GM21723 (cell line): ENCODE measurements at regions not wholly inside any gene's neighbourhood (a gene's known extent, or its start where the extent isn't known, plus 50 kb on each side); places are given as distances from the start of the nearest gene placed in this dataset.

Experiments
- ATAC-seq: cut with Tn5 transposase; IDR thresholded peaks from one replicate; pipeline ENCODE4 v1.9.1; 2021; ENCODE audit warnings: mild to moderate bottlenecking, moderate library complexity; ENCODE audit not compliant: unreplicated experiment

- ATAC-seq = no peak
These were observed 1110.4 kb downstream of the XPNPEP1 start for GRCh38 chr10:108812906-108813305.

GRCh38 chr10:108812296-108812695 is 1111.0 kb downstream of the XPNPEP1 start:
- ATAC-seq = no peak

- ATAC-seq = no peak
These were observed 1115.1 kb downstream of the XPNPEP1 start for GRCh38 chr10:108808228-108808627.

GRCh38 chr10:108801775-108802517 is 1121.4 kb downstream of the XPNPEP1 start:
- ATAC-seq = no peak

- no peak for ATAC-seq
These were observed 1122.1 kb downstream of the XPNPEP1 start for GRCh38 chr10:108801220-108801619.

GRCh38 chr10:108797573-108797972 is 1125.7 kb downstream of the XPNPEP1 start:
- no peak for ATAC-seq

GRCh38 chr10:108791794-108792474 is 1131.4 kb downstream of the XPNPEP1 start:
- ATAC-seq = no peak

GRCh38 chr10:108791030-108791429 is 1132.3 kb downstream of the XPNPEP1 start:
- no peak for ATAC-seq

- ATAC-seq = peak; percentile 74
These were observed 1133.4 kb downstream of the XPNPEP1 start for GRCh38 chr10:108789919-108790318.

GRCh38 chr10:108789336-108789735 is 1134.0 kb downstream of the XPNPEP1 start:
- no peak for ATAC-seq

GRCh38 chr10:108788891-108789290 is 1134.4 kb downstream of the XPNPEP1 start:
- no peak for ATAC-seq

GRCh38 chr10:108787932-108788331 is 1135.4 kb downstream of the XPNPEP1 start:
- ATAC-seq = no peak

- no peak for ATAC-seq
These were observed 1138.3 kb downstream of the XPNPEP1 start for GRCh38 chr10:108785011-108785410.

- no peak for ATAC-seq
These were observed 1138.8 kb downstream of the XPNPEP1 start for GRCh38 chr10:108784534-108784933.

- ATAC-seq = peak; percentile 83
These were observed 1139.4 kb downstream of the XPNPEP1 start for GRCh38 chr10:108783897-108784296.

GRCh38 chr10:108782411-108782810 is 1140.9 kb downstream of the XPNPEP1 start:
- no peak for ATAC-seq

GRCh38 chr10:108779501-108779900 is 1143.8 kb downstream of the XPNPEP1 start:
- ATAC-seq = no peak

- no peak for ATAC-seq
These were observed 1147.3 kb downstream of the XPNPEP1 start for GRCh38 chr10:108775911-108776475.

- ATAC-seq = no peak
These were observed 1152.2 kb downstream of the XPNPEP1 start for GRCh38 chr10:108771106-108771505.

- no peak for ATAC-seq
These were observed 1157.5 kb downstream of the XPNPEP1 start for GRCh38 chr10:108765794-108766193.

GRCh38 chr10:108757946-108758345 is 1165.4 kb downstream of the XPNPEP1 start:
- ATAC-seq = no peak

GRCh38 chr10:108755646-108756045 is 1167.7 kb downstream of the XPNPEP1 start:
- no peak for ATAC-seq
